Raji (cell line): ENCODE measurements at regions not wholly inside any gene's neighbourhood (a gene's known extent, or its start where the extent isn't known, plus 50 kb on each side); places are given as distances from the start of the nearest gene placed in this dataset.

ENCODE experiments used
- POLR2A ChIP-seq: IDR thresholded peaks from 2 replicates; pipeline ENCODE4 v1.6.1; 2011; ENCODE audit warnings: low read depth, low read length, control low read depth; ENCODE audit not compliant: insufficient read depth

DNA sequence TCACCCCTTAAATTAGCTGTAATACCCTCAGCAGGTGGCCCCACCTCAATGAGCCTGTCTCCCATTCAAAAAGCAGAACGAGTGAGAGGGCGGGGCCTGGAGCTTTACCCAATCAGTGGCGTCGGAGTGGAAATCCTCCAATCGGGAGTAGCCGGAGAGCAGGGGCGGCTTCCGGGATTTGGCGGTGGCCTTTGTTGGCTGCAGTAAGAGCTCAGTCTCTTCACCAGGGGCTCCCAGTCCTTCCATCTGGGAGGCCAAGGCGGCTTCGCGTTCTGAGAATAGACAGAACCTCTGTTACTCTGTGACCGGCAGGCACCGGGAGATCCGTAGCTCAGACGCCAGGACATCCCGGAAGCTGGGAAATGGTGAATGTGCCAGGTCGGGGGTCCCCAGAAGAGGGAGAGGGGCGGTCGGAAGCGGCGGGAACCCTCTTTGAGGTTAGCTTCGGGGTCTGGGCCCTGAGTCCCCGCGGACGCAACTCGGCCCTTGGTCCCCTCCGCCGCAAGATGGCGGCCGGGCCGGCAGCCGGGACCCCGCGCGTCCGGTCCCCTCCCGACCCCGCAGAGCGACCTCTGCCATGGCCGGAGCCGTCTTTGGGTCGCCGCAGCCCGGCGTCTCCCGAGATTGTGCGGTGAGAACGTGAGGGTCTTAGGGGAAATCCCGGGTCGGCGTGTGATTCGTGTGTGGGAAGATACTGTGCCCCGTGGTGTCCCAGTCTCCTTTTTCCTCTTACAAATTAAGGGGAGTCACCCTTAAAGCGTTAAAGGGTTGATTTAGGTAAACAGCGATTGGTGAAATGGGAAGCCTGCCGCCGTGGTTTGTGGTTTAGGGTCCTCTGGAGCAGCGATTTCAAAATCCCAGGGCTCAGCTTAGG is 160.3 kb upstream of the ZNF267 start:
- peak; percentile 91 for TF ChIP-seq POLR2A

DNA sequence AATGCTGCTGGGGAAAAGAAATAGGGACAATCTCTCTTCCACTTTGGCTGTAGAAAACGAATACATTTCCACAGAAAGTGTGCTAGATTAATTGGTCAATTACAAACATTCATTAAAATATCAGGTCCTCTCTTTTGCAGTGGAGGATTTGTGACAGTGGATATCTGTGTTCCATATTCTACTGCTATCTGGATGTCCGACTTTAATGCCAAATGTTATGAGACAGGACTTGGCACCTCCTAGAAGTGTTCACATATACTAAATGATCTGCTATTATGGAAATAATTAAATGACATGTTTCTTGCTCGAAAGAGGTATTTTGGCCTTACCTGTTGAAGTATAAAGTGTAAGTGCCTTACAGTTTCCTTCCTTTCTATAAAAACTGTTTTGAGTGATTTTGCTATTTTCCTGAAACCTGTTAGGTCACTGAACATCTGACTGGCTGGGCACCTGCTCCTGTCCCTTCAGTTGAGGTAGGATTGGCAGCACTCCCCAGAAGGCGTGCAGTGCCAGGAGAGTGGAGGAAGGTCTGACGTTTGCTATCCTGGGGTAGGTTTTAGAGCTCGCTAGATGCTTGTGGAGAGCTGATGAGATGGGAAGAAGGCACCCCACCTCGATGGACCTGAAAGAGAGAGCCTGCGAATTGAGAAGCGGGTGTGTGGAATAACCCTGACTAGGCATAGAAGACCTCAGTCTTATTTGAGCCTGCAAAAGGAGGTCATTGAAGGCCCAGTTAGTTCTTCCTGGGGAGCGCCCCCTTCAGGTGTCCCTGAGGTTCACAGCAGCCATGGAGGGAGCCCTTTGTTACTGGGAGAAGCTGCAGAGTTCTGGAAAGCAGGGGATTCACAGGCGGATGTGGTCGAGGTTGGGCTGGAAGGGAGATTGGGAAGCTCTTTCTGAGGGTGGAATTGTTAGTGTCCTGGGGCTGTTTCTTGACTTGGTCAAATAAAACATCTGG is 159.4 kb upstream of the ZNF267 start:
- no peak for TF ChIP-seq POLR2A

DNA sequence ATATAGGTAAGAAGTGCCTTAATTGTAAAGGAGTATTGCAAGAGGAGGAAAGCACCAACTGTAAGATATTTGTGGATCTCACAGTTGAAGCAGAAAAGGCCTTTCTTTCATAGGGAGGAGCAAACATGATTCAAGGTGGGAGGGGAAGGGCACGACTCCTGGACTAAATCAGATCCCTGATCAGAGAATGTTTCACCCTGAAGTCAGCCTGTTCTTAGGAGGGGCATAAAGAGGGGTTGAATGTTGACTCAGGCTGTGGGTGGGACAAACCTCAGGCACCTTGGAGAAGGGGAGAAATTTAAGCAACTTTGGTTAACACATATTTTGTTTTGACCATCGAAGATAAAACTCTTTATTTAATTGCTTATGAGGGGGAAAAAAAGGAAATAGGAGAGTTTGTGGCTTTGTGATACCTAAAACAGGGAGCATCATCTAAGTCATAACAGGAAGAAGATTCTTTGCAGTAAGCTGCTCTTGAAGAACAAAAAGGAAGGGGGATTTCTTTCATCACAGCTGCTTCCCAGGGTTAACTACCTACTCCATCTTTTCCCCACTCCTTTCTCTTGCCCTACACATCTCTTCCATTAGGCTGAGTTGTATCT is 158.6 kb upstream of the ZNF267 start:
- TF ChIP-seq POLR2A: no peak

DNA sequence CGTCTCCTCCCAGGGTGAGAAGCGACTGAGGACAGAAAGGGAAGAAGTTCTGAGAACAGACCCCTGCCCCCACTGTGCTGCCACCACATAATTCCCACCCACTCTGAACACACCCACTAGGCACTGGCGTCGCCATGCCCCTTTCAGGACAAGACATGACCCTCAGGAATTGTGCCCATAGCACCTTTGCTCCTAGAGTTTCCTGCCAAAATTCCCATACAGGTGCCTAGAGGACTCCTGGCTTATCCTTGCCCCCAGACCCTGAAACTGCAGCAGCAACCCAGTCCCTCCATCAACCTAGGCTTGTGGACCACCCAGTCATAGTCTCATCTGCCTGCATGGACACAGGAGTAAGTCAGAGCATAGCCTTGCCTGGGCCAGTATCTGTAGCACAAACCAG is 157.7 kb upstream of the ZNF267 start:
- TF ChIP-seq POLR2A: no peak

DNA sequence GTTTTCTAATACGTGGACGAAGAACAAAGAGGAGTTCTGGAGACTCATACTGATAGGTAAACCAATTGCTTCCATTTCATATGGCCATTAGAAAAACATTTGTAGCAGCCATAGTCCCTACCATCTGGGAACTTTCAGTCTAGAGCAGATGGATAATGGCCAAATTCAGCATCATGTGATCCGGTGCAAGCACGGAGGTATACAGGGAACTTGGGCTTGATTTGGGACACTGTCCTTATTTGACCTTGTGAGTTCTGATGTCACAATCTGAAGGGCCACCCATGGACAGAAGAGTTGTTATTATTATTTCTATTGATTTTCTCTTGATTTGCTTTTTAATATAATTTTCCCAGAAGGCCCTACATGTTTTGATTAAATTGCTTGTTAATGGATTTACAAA is 154.6 kb upstream of the ZNF267 start:
- TF ChIP-seq POLR2A: no peak

DNA sequence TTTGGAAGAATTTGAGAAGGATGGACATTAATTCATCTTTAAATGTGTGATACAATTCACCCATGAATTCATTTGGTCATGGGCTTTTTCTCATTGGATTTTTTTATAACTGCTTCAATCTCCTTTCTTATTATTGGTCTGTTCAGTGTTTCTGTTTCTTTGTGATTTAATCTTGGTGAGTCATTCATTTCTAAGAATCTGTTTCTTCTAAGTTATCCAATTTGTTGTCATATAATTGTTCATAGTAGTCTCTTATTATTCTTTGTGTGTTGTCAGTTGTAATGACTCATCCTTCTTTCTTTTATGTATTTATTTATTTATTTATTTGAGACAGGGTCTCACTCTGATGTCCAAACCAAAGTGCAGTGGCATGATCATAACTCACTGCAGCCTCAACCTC is 146.1 kb upstream of the ZNF267 start:
- no peak for TF ChIP-seq POLR2A

DNA sequence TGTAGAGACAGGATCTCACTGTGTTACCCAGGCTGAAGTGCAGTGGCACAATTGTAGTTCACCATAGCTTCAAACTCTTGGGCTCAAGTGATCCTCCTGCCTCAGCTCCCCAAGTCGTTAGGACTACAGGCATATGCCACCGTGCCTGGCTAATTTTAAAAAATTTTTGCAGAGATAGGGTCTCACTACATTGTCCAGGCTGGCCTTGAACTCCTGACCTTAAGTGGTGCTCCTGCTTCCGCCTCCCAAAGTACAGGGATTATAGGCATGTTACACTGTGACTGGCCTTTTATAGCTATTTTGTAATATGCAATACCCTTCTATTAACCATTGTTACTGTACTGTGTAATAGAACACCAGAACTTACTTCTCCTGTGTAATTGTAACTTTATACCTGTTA is 139.3 kb upstream of the ZNF267 start:
- TF ChIP-seq POLR2A: no peak

DNA sequence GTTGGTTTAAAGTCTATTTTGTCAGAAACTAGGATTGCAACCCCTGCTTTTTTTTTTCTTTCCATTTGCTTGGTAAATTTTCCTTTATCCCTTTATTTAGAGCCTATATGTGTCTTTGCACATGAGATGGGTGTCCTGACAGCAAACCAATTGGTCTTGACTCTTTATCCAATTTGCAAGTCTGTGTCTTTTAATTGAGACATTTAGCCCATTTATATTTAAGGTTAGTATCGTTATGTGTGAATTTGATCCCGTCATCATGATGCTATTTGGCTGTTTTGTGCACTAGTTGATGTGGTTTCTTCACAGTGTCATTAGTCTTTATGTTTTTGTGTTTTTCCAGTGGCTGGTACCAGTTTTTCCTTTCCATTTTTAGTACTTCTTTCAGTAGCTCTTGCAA is 127.7 kb upstream of the ZNF267 start:
- TF ChIP-seq POLR2A: no peak

DNA sequence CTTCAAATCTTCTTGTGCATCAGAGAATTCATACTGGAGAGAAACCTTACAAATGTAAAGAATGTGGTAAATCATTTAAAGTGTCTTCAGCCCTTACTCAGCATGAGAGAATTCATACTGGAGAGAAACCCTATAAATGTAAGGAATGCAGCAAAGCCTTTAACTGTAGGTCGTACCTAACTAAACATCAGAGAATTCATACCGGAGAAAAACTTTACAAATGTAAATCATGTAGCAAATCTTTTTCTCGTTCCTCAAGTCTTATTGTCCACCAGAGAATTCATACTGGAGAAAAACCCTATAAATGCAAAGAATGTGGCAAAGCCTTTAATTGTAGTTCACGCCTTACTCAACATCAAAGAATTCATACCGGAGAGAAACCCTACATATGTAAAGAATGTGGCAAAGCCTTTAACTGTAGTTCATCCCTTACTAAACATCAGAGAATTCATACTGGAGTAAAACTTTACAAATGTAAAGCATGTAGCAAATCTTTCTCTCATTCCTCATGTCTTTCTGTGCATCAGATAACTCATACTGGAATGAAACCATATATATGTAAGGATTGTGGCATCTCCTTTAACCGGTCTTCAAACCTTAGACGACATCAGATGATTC is 118.5 kb upstream of the ZNF267 start:
- no peak for TF ChIP-seq POLR2A

DNA sequence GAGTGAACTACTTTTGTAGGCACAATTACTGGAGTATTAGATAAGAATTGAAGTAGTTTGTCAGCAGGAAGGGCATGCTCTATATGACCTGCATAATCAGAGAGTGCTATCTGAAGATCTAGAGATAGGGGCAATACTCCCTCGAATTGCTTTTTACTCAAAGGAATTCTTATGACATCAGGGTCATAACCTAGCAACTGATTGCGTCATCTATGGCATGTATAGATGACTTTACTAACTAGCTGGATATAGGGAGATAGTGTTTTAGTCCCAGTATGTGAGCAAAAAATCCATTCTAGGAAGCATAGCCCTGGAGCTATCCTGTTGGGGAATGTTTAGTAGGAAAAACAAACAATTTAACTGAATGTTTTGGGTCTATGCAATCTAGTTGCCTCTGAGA is 109.5 kb upstream of the ZNF267 start:
- no peak for TF ChIP-seq POLR2A

DNA sequence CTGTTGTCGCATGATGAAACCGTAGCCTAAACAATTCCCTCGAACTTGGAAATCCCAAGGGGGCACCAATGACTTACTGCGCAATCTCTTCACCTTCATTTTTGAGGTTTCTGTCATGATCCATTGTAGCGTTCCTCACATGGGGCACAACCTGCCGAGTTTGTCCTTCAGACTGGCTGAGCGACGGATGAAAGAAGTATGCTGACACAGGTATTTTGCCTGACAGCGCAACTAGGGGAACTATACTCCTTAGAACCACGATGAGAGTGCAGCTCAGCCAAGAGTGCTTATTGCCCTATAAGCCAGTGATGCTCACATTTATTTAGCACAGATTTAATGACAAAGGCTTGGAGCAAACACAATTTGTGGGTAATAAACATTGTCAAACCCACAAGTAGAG is 106.3 kb upstream of the ZNF267 start:
- TF ChIP-seq POLR2A: no peak

DNA sequence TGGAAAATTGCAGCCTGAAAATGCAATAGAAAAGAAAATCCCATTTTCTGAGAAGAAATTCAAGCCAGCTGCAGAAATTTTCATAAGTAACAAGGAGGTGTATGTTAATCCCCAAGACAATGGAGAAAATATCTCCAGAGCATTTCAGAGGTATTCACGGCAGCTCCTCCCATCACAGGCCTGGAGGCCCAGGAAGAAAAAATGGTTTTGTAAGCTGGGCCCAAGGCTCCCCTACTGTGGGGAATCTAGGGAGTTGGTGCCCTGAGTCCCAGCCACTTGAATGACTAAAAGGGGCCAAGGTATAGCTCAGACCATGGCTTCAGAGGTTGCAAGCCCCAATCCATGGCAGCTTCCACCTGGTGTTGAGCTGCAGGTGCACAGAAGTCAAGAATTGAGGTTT is 93.3 kb upstream of the ZNF267 start:
- no peak for TF ChIP-seq POLR2A

DNA sequence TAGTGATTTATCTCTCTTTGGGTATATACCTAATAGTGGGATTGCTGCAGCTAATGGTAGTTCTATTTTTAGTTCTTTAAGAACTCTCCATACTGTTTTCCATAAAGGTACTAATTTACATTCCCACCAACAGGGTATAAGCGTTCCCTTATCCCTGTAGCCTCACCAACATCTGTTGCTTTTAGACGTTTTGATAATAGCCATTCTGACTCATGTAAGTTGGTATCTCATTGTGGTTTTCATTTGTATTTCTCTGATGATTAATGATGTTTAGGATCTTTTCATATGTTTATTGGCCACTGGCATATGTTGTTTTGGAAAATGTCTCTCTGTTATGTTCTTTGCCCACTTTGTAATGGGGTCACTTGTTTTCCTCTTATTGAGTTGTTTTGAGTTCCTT is 88.5 kb upstream of the ZNF267 start:
- TF ChIP-seq POLR2A: no peak

DNA sequence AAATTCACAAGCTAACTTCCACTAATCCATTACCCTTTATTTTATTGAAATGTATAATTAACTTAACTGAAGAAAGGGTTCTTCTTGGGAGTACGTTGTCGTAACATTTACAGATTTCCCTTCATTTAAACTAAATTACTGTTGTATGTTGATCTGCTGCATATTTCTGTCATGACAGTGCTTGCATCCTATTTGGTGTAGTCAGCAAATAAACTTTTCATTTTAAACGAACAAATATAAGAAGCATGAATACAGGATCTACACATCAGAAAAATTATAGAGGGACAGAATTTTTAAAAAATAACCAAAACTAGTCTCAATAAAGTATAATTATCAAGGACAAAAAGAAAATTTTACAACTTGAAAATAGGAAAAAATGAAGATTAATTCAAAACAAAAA is 66.5 kb upstream of the ZNF267 start:
- no peak for TF ChIP-seq POLR2A

DNA sequence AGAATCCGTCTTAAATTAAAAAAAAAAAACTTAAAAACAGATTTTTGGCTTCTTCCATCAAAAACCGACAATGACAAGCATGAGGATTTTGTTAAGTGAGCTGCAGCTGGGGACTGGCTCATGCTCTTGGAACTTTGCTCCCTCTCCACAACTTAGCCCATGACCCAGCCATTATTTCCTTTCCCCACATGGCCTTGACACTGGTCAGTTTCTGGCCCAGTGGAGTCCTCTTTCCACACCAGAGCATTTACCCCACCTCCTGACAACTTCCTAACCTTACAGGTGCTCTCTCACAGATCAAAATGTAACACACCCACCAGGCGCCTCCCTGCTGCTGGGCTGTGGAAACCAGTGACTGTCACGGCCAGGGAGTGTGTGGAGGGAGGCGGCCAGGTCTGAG is 62.7 kb upstream of the ZNF267 start:
- TF ChIP-seq POLR2A: no peak
